Karpas-422 (cell line): ENCODE measurements at regions not wholly inside any gene's neighbourhood (a gene's known extent, or its start where the extent isn't known, plus 50 kb on each side); places are given as distances from the start of the nearest gene placed in this dataset.

Experiments used
- DNase-seq: peaks from one replicate; pipeline ENCODE4 v3.0.0-alpha.2; 2015
- H2AFZ ChIP-seq: fragments of 200-600 bp; sonication (generic); 2 replicates; pipeline ENCODE4 v1.6.1; 2014; ENCODE audit warnings: antibody characterized with exemption, low read length, mixed read lengths
- H3K27ac ChIP-seq: fragments of 200-600 bp; sonication (generic); 2 replicates; pipeline ENCODE4 v1.5.1; 2014; ENCODE audit warnings: mild to moderate bottlenecking, low read length, moderate library complexity
- H3K27me3 ChIP-seq: fragments of 200-600 bp; sonication (generic); 2 replicates; pipeline ENCODE4 v1.6.1; 2014; ENCODE audit warnings: low read length, mixed read lengths
- H3K36me3 ChIP-seq: fragments of 200-600 bp; sonication (generic); 2 replicates; pipeline ENCODE4 v1.6.1; 2014; ENCODE audit warnings: low read length, mixed read lengths; ENCODE audit not compliant: insufficient read depth
- H3K4me1 ChIP-seq: fragments of 200-600 bp; sonication (generic); 2 replicates; pipeline ENCODE4 v1.6.1; 2014; ENCODE audit warnings: mild to moderate bottlenecking, low read length, mixed read lengths
- H3K4me2 ChIP-seq: fragments of 200-600 bp; sonication (generic); 2 replicates; pipeline ENCODE4 v1.6.1; 2014; ENCODE audit warnings: low read length, low read depth, mild to moderate bottlenecking; ENCODE audit not compliant: poor library complexity, severe bottlenecking
- H3K4me3 ChIP-seq: fragments of 200-600 bp; sonication (generic); 2 replicates; pipeline ENCODE4 v1.5.1; 2014; ENCODE audit warnings: mild to moderate bottlenecking, antibody characterized with exemption, low read length, mixed read lengths
- H3K79me2 ChIP-seq: fragments of 200-600 bp; sonication (generic); 2 replicates; pipeline ENCODE4 v1.6.1; 2014; ENCODE audit warnings: mild to moderate bottlenecking, low read length, mixed read lengths
- H3K9ac ChIP-seq: fragments of 200-600 bp; sonication (generic); 2 replicates; pipeline ENCODE4 v1.6.0; 2014; ENCODE audit warnings: low read length
- H3K9me2 ChIP-seq: fragments of 200-600 bp; sonication (generic), shearing (Covaris generic); replicated peaks from 2 replicates; pipeline ENCODE4 v1.6.0; 2014; ENCODE audit warnings: mild to moderate bottlenecking, low read length, moderate library complexity; ENCODE audit not compliant: insufficient read depth
- H3K9me3 ChIP-seq: fragments of 300-700, 200-600 bp; sonication (generic); 2 replicates; pipeline ENCODE4 v1.6.1; 2014; ENCODE audit warnings: low read length, mixed read lengths
- H4K20me1 ChIP-seq: fragments of 200-600 bp; sonication (generic); 2 replicates; pipeline ENCODE4 v1.6.1; 2014; ENCODE audit warnings: mild to moderate bottlenecking, antibody characterized with exemption, low read length, low read depth; ENCODE audit not compliant: insufficient read depth

- no peaks in the 10 kb centered on the region for H3K9me3 ChIP-seq
- H3K79me2 ChIP-seq = no peaks in the 10 kb centered on the region
- no peak overlapping the region for H3K4me2 ChIP-seq
- no peak overlapping the region for H3K9ac ChIP-seq
- no peak overlapping the region for H3K27ac ChIP-seq
- H3K4me3 ChIP-seq = no peak overlapping the region
- no peaks in the 10 kb centered on the region for H4K20me1 ChIP-seq
- H3K36me3 ChIP-seq = no peaks in the 10 kb centered on the region
- no peak for DNase-seq
- H2AFZ ChIP-seq = no peak overlapping the region
- no peaks in the 10 kb centered on the region for H3K27me3 ChIP-seq
- no peaks in the 10 kb centered on the region for H3K9me2 ChIP-seq
- no peaks in the 10 kb centered on the region for H3K4me1 ChIP-seq
Measured at GRCh38 chr10:6962576-6962975, 382.5 kb upstream of the PRKCQ start.

- Histone ChIP-seq H3K27me3 (no peaks in the 10 kb centered on the region), H4K20me1 (no peaks in the 10 kb centered on the region), H2AFZ (no peak overlapping the region), H3K4me2 (no peak overlapping the region), H3K27ac (no peak overlapping the region), H3K36me3 (no peaks in the 10 kb centered on the region), H3K4me1 (no peaks in the 10 kb centered on the region), H3K9ac (no peak overlapping the region), H3K79me2 (no peaks in the 10 kb centered on the region), H3K4me3 (no peak overlapping the region), H3K9me3 (no peaks in the 10 kb centered on the region), H3K9me2 (no peaks in the 10 kb centered on the region)
- DNase-seq = no peak
Measured at GRCh38 chr10:6958711-6959110, 378.6 kb upstream of the PRKCQ start.

GRCh38 chr10:6958254-6958653 is 378.2 kb upstream of the PRKCQ start:
- H3K4me2 ChIP-seq = no peak overlapping the region
- no peaks in the 10 kb centered on the region for H3K9me3 ChIP-seq
- H2AFZ ChIP-seq = no peak overlapping the region
- H3K79me2 ChIP-seq = no peaks in the 10 kb centered on the region
- H4K20me1 ChIP-seq = no peaks in the 10 kb centered on the region
- H3K9ac ChIP-seq = no peak overlapping the region
- no peak for DNase-seq
- no peak overlapping the region for H3K27ac ChIP-seq
- no peaks in the 10 kb centered on the region for H3K27me3 ChIP-seq
- no peak overlapping the region for H3K4me3 ChIP-seq
- H3K36me3 ChIP-seq = no peaks in the 10 kb centered on the region
- H3K4me1 ChIP-seq = no peaks in the 10 kb centered on the region
- H3K9me2 ChIP-seq = no peaks in the 10 kb centered on the region

GRCh38 chr10:6957851-6958250 is 377.8 kb upstream of the PRKCQ start:
- Histone ChIP-seq H3K79me2 (no peaks in the 10 kb centered on the region), H2AFZ (no peak overlapping the region), H3K4me1 (no peaks in the 10 kb centered on the region), H4K20me1 (no peaks in the 10 kb centered on the region), H3K4me3 (no peak overlapping the region), H3K4me2 (no peak overlapping the region), H3K27ac (no peak overlapping the region), H3K36me3 (no peaks in the 10 kb centered on the region), H3K27me3 (no peaks in the 10 kb centered on the region), H3K9ac (no peak overlapping the region), H3K9me2 (no peaks in the 10 kb centered on the region), H3K9me3 (no peaks in the 10 kb centered on the region)
- DNase-seq = no peak

- H3K9me2 ChIP-seq = no peaks in the 10 kb centered on the region
- H2AFZ ChIP-seq = no peak overlapping the region
- H3K27ac ChIP-seq = no peak overlapping the region
- no peaks in the 10 kb centered on the region for H3K27me3 ChIP-seq
- H3K9me3 ChIP-seq = no peaks in the 10 kb centered on the region
- H3K36me3 ChIP-seq = no peaks in the 10 kb centered on the region
- no peaks in the 10 kb centered on the region for H3K4me1 ChIP-seq
- H3K4me2 ChIP-seq = no peak overlapping the region
- H3K79me2 ChIP-seq = no peaks in the 10 kb centered on the region
- DNase-seq = no peak
- no peaks in the 10 kb centered on the region for H4K20me1 ChIP-seq
- no peak overlapping the region for H3K4me3 ChIP-seq
- no peak overlapping the region for H3K9ac ChIP-seq
Measured at GRCh38 chr10:6956562-6956961, 376.5 kb upstream of the PRKCQ start.

GRCh38 chr10:6953271-6953801 is 373.3 kb upstream of the PRKCQ start:
- Histone ChIP-seq H3K4me2 (no peak overlapping the region), H3K27ac (no peak overlapping the region), H3K36me3 (no peaks in the 10 kb centered on the region), H4K20me1 (no peaks in the 10 kb centered on the region), H3K79me2 (no peaks in the 10 kb centered on the region), H3K4me1 (no peaks in the 10 kb centered on the region), H3K9ac (no peak overlapping the region), H2AFZ (no peak overlapping the region), H3K9me3 (no peaks in the 10 kb centered on the region), H3K4me3 (no peak overlapping the region), H3K27me3 (no peaks in the 10 kb centered on the region), H3K9me2 (no peaks in the 10 kb centered on the region)
- DNase-seq = no peak

GRCh38 chr10:6951732-6952131 is 371.7 kb upstream of the PRKCQ start:
- H3K4me3 ChIP-seq = no peak overlapping the region
- no peaks in the 10 kb centered on the region for H4K20me1 ChIP-seq
- H2AFZ ChIP-seq = no peak overlapping the region
- no peaks in the 10 kb centered on the region for H3K27me3 ChIP-seq
- H3K9me3 ChIP-seq = no peaks in the 10 kb centered on the region
- H3K36me3 ChIP-seq = no peaks in the 10 kb centered on the region
- no peaks in the 10 kb centered on the region for H3K79me2 ChIP-seq
- H3K4me1 ChIP-seq = no peaks in the 10 kb centered on the region
- H3K4me2 ChIP-seq = no peak overlapping the region
- no peaks in the 10 kb centered on the region for H3K9me2 ChIP-seq
- DNase-seq = no peak
- no peak overlapping the region for H3K27ac ChIP-seq
- H3K9ac ChIP-seq = no peak overlapping the region

GRCh38 chr10:6950133-6950532 is 370.1 kb upstream of the PRKCQ start:
- no peak overlapping the region for H3K4me2 ChIP-seq
- no peaks in the 10 kb centered on the region for H3K79me2 ChIP-seq
- no peaks in the 10 kb centered on the region for H3K27me3 ChIP-seq
- no peak overlapping the region for H3K9ac ChIP-seq
- no peaks in the 10 kb centered on the region for H4K20me1 ChIP-seq
- DNase-seq = no peak
- H3K27ac ChIP-seq = no peak overlapping the region
- no peaks in the 10 kb centered on the region for H3K9me3 ChIP-seq
- H2AFZ ChIP-seq = no peak overlapping the region
- H3K4me1 ChIP-seq = no peaks in the 10 kb centered on the region
- H3K4me3 ChIP-seq = no peak overlapping the region
- no peaks in the 10 kb centered on the region for H3K36me3 ChIP-seq
- no peaks in the 10 kb centered on the region for H3K9me2 ChIP-seq

GRCh38 chr10:6944436-6944835 is 364.4 kb upstream of the PRKCQ start:
- H3K4me1 ChIP-seq = no peaks in the 10 kb centered on the region
- H3K9ac ChIP-seq = no peak overlapping the region
- no peak for DNase-seq
- no peaks in the 10 kb centered on the region for H3K36me3 ChIP-seq
- H3K9me2 ChIP-seq = no peaks in the 10 kb centered on the region
- H3K79me2 ChIP-seq = no peaks in the 10 kb centered on the region
- no peak overlapping the region for H2AFZ ChIP-seq
- H3K4me3 ChIP-seq = no peak overlapping the region
- H3K27me3 ChIP-seq = no peaks in the 10 kb centered on the region
- no peaks in the 10 kb centered on the region for H3K9me3 ChIP-seq
- H3K4me2 ChIP-seq = no peak overlapping the region
- H3K27ac ChIP-seq = no peak overlapping the region
- H4K20me1 ChIP-seq = no peaks in the 10 kb centered on the region
